ENCODE measurements at regions not wholly inside any gene's neighbourhood (a gene's known extent, or its start where the extent isn't known, plus 50 kb on each side); places are given as distances from the start of the nearest gene placed in this dataset.

DNA sequence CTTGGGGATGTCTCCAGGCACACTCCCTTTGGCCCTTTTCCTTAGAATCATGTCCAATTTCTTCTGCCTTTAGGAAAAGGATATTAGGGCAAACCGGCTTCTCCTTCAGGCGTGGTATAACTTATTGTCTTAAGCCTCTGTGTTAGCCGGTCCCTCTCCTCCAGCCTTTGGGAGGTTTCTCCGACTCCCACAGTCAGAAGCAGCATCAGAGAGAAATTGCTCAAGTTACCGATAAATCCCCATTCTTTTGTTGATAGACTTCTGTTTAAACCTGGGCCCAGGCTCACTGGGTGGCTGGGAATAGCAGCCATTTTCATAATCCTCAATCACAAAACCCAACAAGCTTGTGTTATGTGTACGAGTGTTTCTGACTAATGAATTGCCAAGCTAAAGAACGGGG is 85.4 kb upstream of the KAZN start:
- no peak for DNase-seq
- Histone ChIP-seq H3K79me2 (ENCODE audit: control insufficient read depth, insufficient read depth, low read length) (no peaks in the 10 kb centered on the region), H2BK120ac (ENCODE audit: low read depth, low read length) (no peak overlapping the region), H3K4me3 (ENCODE audit: low read length) (no peak overlapping the region), H3K23ac (ENCODE audit: low read length) (no peak overlapping the region), H4K5ac (ENCODE audit: low read length) (no peak overlapping the region), H2AK5ac (ENCODE audit: low read length) (no peak overlapping the region), H2BK5ac (ENCODE audit: low read length) (no peak overlapping the region), H3K56ac (ENCODE audit: low read length) (no peak overlapping the region), H4K8ac (ENCODE audit: low read depth, low read length) (no peak overlapping the region), H3K18ac (ENCODE audit: low read length) (no peak overlapping the region), H3K9ac (ENCODE audit: low read length) (no peak overlapping the region), H3K79me1 (ENCODE audit: low read length) (no peaks in the 10 kb centered on the region), H3K36me3 (ENCODE audit: control insufficient read depth, insufficient read depth, low read length) (no peaks in the 10 kb centered on the region), H3K27ac (ENCODE audit: low read depth, low read length) (no peak overlapping the region), H3K4ac (ENCODE audit: low read depth, low read length) (no peak overlapping the region), H3K4me1 (ENCODE audit: control insufficient read depth, low read depth, low read length) (no peaks in the 10 kb centered on the region), H2BK15ac (replicated peaks; ENCODE audit: low read depth) (no peak overlapping the region), H3K4me2 (ENCODE audit: low read length) (no peak overlapping the region), H3K27me3 (ENCODE audit: insufficient read depth, low read length, poor library complexity) (no peaks in the 10 kb centered on the region)
- WGBS (ENCODE audit: extremely low coverage, insufficient coverage, low lambda C conversion rate), result no CpG with 5 or more reads among the region's 7 CpGs

GRCh38 chr1:14514739-14515138 is 83.7 kb upstream of the KAZN start:
- H3K79me2 ChIP-seq (ENCODE audit: control insufficient read depth, insufficient read depth, low read length), result no peaks in the 10 kb centered on the region
- H4K8ac ChIP-seq (ENCODE audit: low read depth, low read length), result no peak overlapping the region
- DNase-seq, result no peak
- no peak overlapping the region for H4K5ac ChIP-seq (ENCODE audit: low read length)
- H3K79me1 ChIP-seq (ENCODE audit: low read length), result no peaks in the 10 kb centered on the region
- no CpG with 5 or more reads among the region's 2 CpGs for WGBS (ENCODE audit: extremely low coverage, insufficient coverage, low lambda C conversion rate)
- H3K9ac ChIP-seq (ENCODE audit: low read length), result no peak overlapping the region
- H3K4ac ChIP-seq (ENCODE audit: low read depth, low read length), result no peak overlapping the region
- H3K27ac ChIP-seq (ENCODE audit: low read depth, low read length), result no peak overlapping the region
- H3K27me3 ChIP-seq (ENCODE audit: insufficient read depth, low read length, poor library complexity), result no peaks in the 10 kb centered on the region
- no peak overlapping the region for H3K4me2 ChIP-seq (ENCODE audit: low read length)
- no peak overlapping the region for H3K4me3 ChIP-seq (ENCODE audit: low read length)
- H2BK120ac ChIP-seq (ENCODE audit: low read depth, low read length), result no peak overlapping the region
- no peak overlapping the region for H3K56ac ChIP-seq (ENCODE audit: low read length)
- H3K4me1 ChIP-seq (ENCODE audit: control insufficient read depth, low read depth, low read length), result no peaks in the 10 kb centered on the region
- H2BK15ac ChIP-seq (replicated peaks; ENCODE audit: low read depth), result no peak overlapping the region
- no peak overlapping the region for H3K23ac ChIP-seq (ENCODE audit: low read length)
- no peaks in the 10 kb centered on the region for H3K36me3 ChIP-seq (ENCODE audit: control insufficient read depth, insufficient read depth, low read length)
- H3K18ac ChIP-seq (ENCODE audit: low read length), result no peak overlapping the region
- H2BK5ac ChIP-seq (ENCODE audit: low read length), result no peak overlapping the region
- no peak overlapping the region for H2AK5ac ChIP-seq (ENCODE audit: low read length)

GRCh38 chr1:14516974-14517840 is 81.3 kb upstream of the KAZN start:
- Histone ChIP-seq H3K27me3 (ENCODE audit: insufficient read depth, low read length, poor library complexity) (no peaks in the 10 kb centered on the region), H3K4me3 (ENCODE audit: low read length) (no peak overlapping the region), H3K79me1 (ENCODE audit: low read length) (no peaks in the 10 kb centered on the region), H2AK5ac (ENCODE audit: low read length) (no peak overlapping the region), H2BK15ac (replicated peaks; ENCODE audit: low read depth) (no peak overlapping the region), H3K4me1 (ENCODE audit: control insufficient read depth, low read depth, low read length) (no peaks in the 10 kb centered on the region), H3K79me2 (ENCODE audit: control insufficient read depth, insufficient read depth, low read length) (no peaks in the 10 kb centered on the region), H4K8ac (ENCODE audit: low read depth, low read length) (no peak overlapping the region), H3K4me2 (ENCODE audit: low read length) (no peak overlapping the region), H3K27ac (ENCODE audit: low read depth, low read length) (no peak overlapping the region), H3K56ac (ENCODE audit: low read length) (no peak overlapping the region), H3K9ac (ENCODE audit: low read length) (no peak overlapping the region), H2BK120ac (ENCODE audit: low read depth, low read length) (no peak overlapping the region), H2BK5ac (ENCODE audit: low read length) (no peak overlapping the region), H3K36me3 (ENCODE audit: control insufficient read depth, insufficient read depth, low read length) (no peaks in the 10 kb centered on the region), H3K23ac (ENCODE audit: low read length) (no peak overlapping the region), H3K4ac (ENCODE audit: low read depth, low read length) (no peak overlapping the region), H3K18ac (ENCODE audit: low read length) (no peak overlapping the region), H4K5ac (ENCODE audit: low read length) (no peak overlapping the region)
- no CpG with 5 or more reads among the region's 6 CpGs for WGBS (ENCODE audit: extremely low coverage, insufficient coverage, low lambda C conversion rate)
- no peak for DNase-seq

- Histone ChIP-seq H3K4ac (ENCODE audit: low read depth, low read length) (no peak overlapping the region), H3K4me1 (ENCODE audit: control insufficient read depth, low read depth, low read length) (no peaks in the 10 kb centered on the region), H4K5ac (ENCODE audit: low read length) (no peak overlapping the region), H3K4me3 (ENCODE audit: low read length) (no peak overlapping the region), H2BK15ac (replicated peaks; ENCODE audit: low read depth) (no peak overlapping the region), H2AK5ac (ENCODE audit: low read length) (no peak overlapping the region), H3K56ac (ENCODE audit: low read length) (no peak overlapping the region), H3K9ac (ENCODE audit: low read length) (no peak overlapping the region), H2BK5ac (ENCODE audit: low read length) (no peak overlapping the region), H3K27me3 (ENCODE audit: insufficient read depth, low read length, poor library complexity) (no peaks in the 10 kb centered on the region), H3K79me2 (ENCODE audit: control insufficient read depth, insufficient read depth, low read length) (no peaks in the 10 kb centered on the region), H3K79me1 (ENCODE audit: low read length) (no peaks in the 10 kb centered on the region), H3K36me3 (ENCODE audit: control insufficient read depth, insufficient read depth, low read length) (no peaks in the 10 kb centered on the region), H3K18ac (ENCODE audit: low read length) (no peak overlapping the region), H3K23ac (ENCODE audit: low read length) (no peak overlapping the region), H3K27ac (ENCODE audit: low read depth, low read length) (no peak overlapping the region), H2BK120ac (ENCODE audit: low read depth, low read length) (no peak overlapping the region), H4K8ac (ENCODE audit: low read depth, low read length) (no peak overlapping the region), H3K4me2 (ENCODE audit: low read length) (no peak overlapping the region)
- WGBS (ENCODE audit: extremely low coverage, insufficient coverage, low lambda C conversion rate), result no CpG with 5 or more reads among the region's 1 CpG
- DNase-seq, result no peak
Measured at GRCh38 chr1:14517841-14518180, 80.7 kb upstream of the KAZN start.

- no peak overlapping the region for H4K5ac ChIP-seq (ENCODE audit: low read length)
- WGBS (ENCODE audit: extremely low coverage, insufficient coverage, low lambda C conversion rate), result no CpG with 5 or more reads among the region's 5 CpGs
- no peak for DNase-seq
- H2BK120ac ChIP-seq (ENCODE audit: low read depth, low read length), result no peak overlapping the region
- no peak overlapping the region for H4K8ac ChIP-seq (ENCODE audit: low read depth, low read length)
- H3K79me1 ChIP-seq (ENCODE audit: low read length), result no peaks in the 10 kb centered on the region
- no peaks in the 10 kb centered on the region for H3K27me3 ChIP-seq (ENCODE audit: insufficient read depth, low read length, poor library complexity)
- H2BK15ac ChIP-seq (replicated peaks; ENCODE audit: low read depth), result no peak overlapping the region
- H3K56ac ChIP-seq (ENCODE audit: low read length), result no peak overlapping the region
- H2AK5ac ChIP-seq (ENCODE audit: low read length), result no peak overlapping the region
- no peak overlapping the region for H3K4me2 ChIP-seq (ENCODE audit: low read length)
- H3K9ac ChIP-seq (ENCODE audit: low read length), result no peak overlapping the region
- no peak overlapping the region for H3K18ac ChIP-seq (ENCODE audit: low read length)
- H3K4me3 ChIP-seq (ENCODE audit: low read length), result no peak overlapping the region
- H3K36me3 ChIP-seq (ENCODE audit: control insufficient read depth, insufficient read depth, low read length), result no peaks in the 10 kb centered on the region
- no peaks in the 10 kb centered on the region for H3K79me2 ChIP-seq (ENCODE audit: control insufficient read depth, insufficient read depth, low read length)
- H3K27ac ChIP-seq (ENCODE audit: low read depth, low read length), result no peak overlapping the region
- H3K4ac ChIP-seq (ENCODE audit: low read depth, low read length), result no peak overlapping the region
- no peaks in the 10 kb centered on the region for H3K4me1 ChIP-seq (ENCODE audit: control insufficient read depth, low read depth, low read length)
- no peak overlapping the region for H3K23ac ChIP-seq (ENCODE audit: low read length)
- H2BK5ac ChIP-seq (ENCODE audit: low read length), result no peak overlapping the region
Measured at GRCh38 chr1:14519976-14520375, 78.5 kb upstream of the KAZN start.
